ENCODE measurements at regions not wholly inside any gene's neighbourhood (a gene's known extent, or its start where the extent isn't known, plus 50 kb on each side); places are given as distances from the start of the nearest gene placed in this dataset.

- 34% methylated on average over 3 of the region's 3 CpGs for WGBS
- peak in 1 of 2 donors; percentile 80 for DNase-seq (ENCODE audit: low spot score in 2 of 2)
- Histone ChIP-seq H3K4me3 (no peak overlapping the region), H3K27ac (no peak overlapping the region), H3K27me3 (no peaks in the 10 kb centered on the region), H3K4me1 (peaks cover 8% of the 10 kb centered on the region), H3K36me3 (no peaks in the 10 kb centered on the region), H3K9me3 (no peaks in the 10 kb centered on the region)
- TF ChIP-seq EP300 (IDR thresholded peaks at IDR 0.05) (no peak), POLR2AphosphoS5 (IDR thresholded peaks at IDR 0.05) (no peak), POLR2A (IDR thresholded peaks at IDR 0.05) (no peak), CTCF (IDR thresholded peaks at IDR 0.05) (no peak)
Observed at GRCh38 chr2:144886862-144887261, 366.9 kb upstream of the ZEB2 start.

GRCh38 chr2:144877893-144878292, 358.0 kb upstream of the ZEB2 start:
- 94% methylated on average over 8 of the region's 8 CpGs for WGBS
- Histone ChIP-seq H3K4me1 (no peaks in the 10 kb centered on the region), H3K36me3 (no peaks in the 10 kb centered on the region), H3K27me3 (no peaks in the 10 kb centered on the region), H3K9me3 (no peaks in the 10 kb centered on the region), H3K4me3 (no peak overlapping the region), H3K27ac (no peak overlapping the region)
- TF ChIP-seq CTCF (IDR thresholded peaks at IDR 0.05) (no peak), POLR2AphosphoS5 (IDR thresholded peaks at IDR 0.05) (no peak), EP300 (IDR thresholded peaks at IDR 0.05) (no peak), POLR2A (IDR thresholded peaks at IDR 0.05) (no peak)
- no peak for DNase-seq (ENCODE audit: low spot score in 2 of 2)

- DNase-seq (ENCODE audit: low spot score in 2 of 2), result no peak
- Histone ChIP-seq H3K9me3 (no peaks in the 10 kb centered on the region), H3K27me3 (no peaks in the 10 kb centered on the region), H3K4me1 (no peaks in the 10 kb centered on the region), H3K4me3 (no peak overlapping the region), H3K27ac (no peak overlapping the region), H3K36me3 (no peaks in the 10 kb centered on the region)
- TF ChIP-seq CTCF (IDR thresholded peaks at IDR 0.05) (no peak), POLR2AphosphoS5 (IDR thresholded peaks at IDR 0.05) (no peak), POLR2A (IDR thresholded peaks at IDR 0.05) (no peak), EP300 (IDR thresholded peaks at IDR 0.05) (no peak)
- WGBS, result 81% methylated on average over 4 of the region's 4 CpGs
Observed at GRCh38 chr2:144876013-144876412, 356.1 kb upstream of the ZEB2 start.

- Histone ChIP-seq H3K4me1 (no peaks in the 10 kb centered on the region), H3K4me3 (no peak overlapping the region), H3K27me3 (no peaks in the 10 kb centered on the region), H3K36me3 (no peaks in the 10 kb centered on the region), H3K9me3 (no peaks in the 10 kb centered on the region), H3K27ac (no peak overlapping the region)
- TF ChIP-seq POLR2A (IDR thresholded peaks at IDR 0.05), result no peak
- no peak for TF ChIP-seq POLR2AphosphoS5 (IDR thresholded peaks at IDR 0.05)
- no peak for TF ChIP-seq CTCF (IDR thresholded peaks at IDR 0.05)
- no peak for TF ChIP-seq EP300 (IDR thresholded peaks at IDR 0.05)
- no peak for DNase-seq (ENCODE audit: low spot score in 2 of 2)
- WGBS, result 61% methylated on average over 3 of the region's 3 CpGs
Observed at GRCh38 chr2:144875290-144875969, 355.5 kb upstream of the ZEB2 start.

- TF ChIP-seq CTCF (IDR thresholded peaks at IDR 0.05), result no peak
- no peak for TF ChIP-seq POLR2AphosphoS5 (IDR thresholded peaks at IDR 0.05)
- TF ChIP-seq POLR2A (IDR thresholded peaks at IDR 0.05), result no peak
- no peak for TF ChIP-seq EP300 (IDR thresholded peaks at IDR 0.05)
Observed at GRCh38 chr2:144865670-144866069, 345.8 kb upstream of the ZEB2 start.

More at GRCh38 chr2:144865670-144866069, 345.8 kb upstream of the ZEB2 start:
- H3K9me3 ChIP-seq, result no peaks in the 10 kb centered on the region
- 98% methylated on average over 1 of the region's 1 CpG for WGBS
- H3K4me1 ChIP-seq, result no peaks in the 10 kb centered on the region
- DNase-seq (ENCODE audit: low spot score in 2 of 2), result no peak
- H3K27ac ChIP-seq, result no peak overlapping the region
- no peak overlapping the region for H3K4me3 ChIP-seq
- no peaks in the 10 kb centered on the region for H3K27me3 ChIP-seq
- H3K36me3 ChIP-seq, result no peaks in the 10 kb centered on the region

Measured in suprapubic skin (tissue), 4 donors.